ENCODE measurements at regions not wholly inside any gene's neighbourhood (a gene's known extent, or its start where the extent isn't known, plus 50 kb on each side); places are given as distances from the start of the nearest gene placed in this dataset.

GRCh38 chr9:94005272-94005901 lies 50.2 kb upstream of the BARX1 start:
- Histone ChIP-seq H3K4me1 (ENCODE audit: insufficient read depth, low read length) (no peaks in the 10 kb centered on the region), H3K9ac (ENCODE audit: low read depth, low read length) (no peak overlapping the region), H3K9me3 (ENCODE audit: control insufficient read depth, insufficient read depth, low read length) (no peaks in the 10 kb centered on the region), H3K36me3 (ENCODE audit: insufficient read depth, low read length) (no peaks in the 10 kb centered on the region)

All from ES-I3 (cell line).